ENCODE measurements at regions not wholly inside any gene's neighbourhood (a gene's known extent, or its start where the extent isn't known, plus 50 kb on each side); places are given as distances from the start of the nearest gene placed in this dataset.

GRCh38 chr10:78309536-78310237, 276.0 kb downstream of the RPS24 start:
- TF ChIP-seq POLR2A (IDR thresholded peaks at IDR 0.05): no peak
- TF ChIP-seq CTCF (IDR thresholded peaks at IDR 0.05): no peak
- intact Hi-C loops (cut with DNase I): loop anchor here (10.0 kb wide), 1 partner anchor 885 kb away; no protein-coding TSS in a partner anchor
- Histone ChIP-seq H3K4me3 (replicated peaks in 1 of 3) (no peak overlapping the region), H3K27ac (no peak overlapping the region), H3K36me3 (no peaks in the 10 kb centered on the region), H3K27me3 (no peaks in the 10 kb centered on the region), H3K9me3 (no peaks in the 10 kb centered on the region), H3K4me1 (no peaks in the 10 kb centered on the region)
- WGBS, 2 donors: 92 to 94% methylated on average over 15 of the region's 15 CpGs
- DNase-seq: no peak

- no peak overlapping the region for H3K27ac ChIP-seq
These were observed 276.9 kb downstream of the RPS24 start for GRCh38 chr10:78310481-78311080.

GRCh38 chr10:78312197-78313047, 278.8 kb downstream of the RPS24 start:
- intact Hi-C loops (cut with DNase I): no loop called here
- H3K27ac ChIP-seq: peak overlapping the region in 1 of 3 donors; percentile 1
- H3K27me3 ChIP-seq: no peaks in the 10 kb centered on the region
- no peak overlapping the region for H3K4me3 ChIP-seq (replicated peaks in 1 of 3)
- peaks cover 11% of the 10 kb centered on the region in 2 donors for H3K4me1 ChIP-seq
- no peaks in the 10 kb centered on the region for H3K9me3 ChIP-seq
- TF ChIP-seq CTCF (IDR thresholded peaks at IDR 0.05) (no peak), POLR2A (IDR thresholded peaks at IDR 0.05) (no peak)
- 87 to 93% methylated on average over 9 of the region's 9 CpGs for WGBS, 2 donors
- no peak for DNase-seq
- no peaks in the 10 kb centered on the region for H3K36me3 ChIP-seq

More at GRCh38 chr10:78310481-78311080, 276.9 kb downstream of the RPS24 start:
- intact Hi-C loops (cut with DNase I): no loop called here
- H3K27me3 ChIP-seq: no peaks in the 10 kb centered on the region
- no peak for TF ChIP-seq POLR2A (IDR thresholded peaks at IDR 0.05)
- WGBS, 2 donors: 93% methylated on average over 2 of the region's 2 CpGs
- H3K4me1 ChIP-seq: no peaks in the 10 kb centered on the region
- H3K9me3 ChIP-seq: no peaks in the 10 kb centered on the region
- H3K4me3 ChIP-seq (replicated peaks in 1 of 3): no peak overlapping the region
- no peak for DNase-seq
- H3K36me3 ChIP-seq: no peaks in the 10 kb centered on the region

- WGBS, 2 donors: 79 to 92% methylated on average over 3 of the region's 3 CpGs
- H3K4me3 ChIP-seq (replicated peaks in 1 of 3): no peak overlapping the region
- no peak for DNase-seq
- intact Hi-C loops (cut with DNase I): no loop called here
- TF ChIP-seq POLR2A (IDR thresholded peaks at IDR 0.05): no peak
- no peak for TF ChIP-seq CTCF (IDR thresholded peaks at IDR 0.05)
- H3K4me1 ChIP-seq: peaks cover 11% of the 10 kb centered on the region in 2 donors
- H3K36me3 ChIP-seq: no peaks in the 10 kb centered on the region
- H3K27ac ChIP-seq: peak overlapping the region in 1 of 3 donors; percentile 1
- H3K9me3 ChIP-seq: no peaks in the 10 kb centered on the region
- no peaks in the 10 kb centered on the region for H3K27me3 ChIP-seq
These were observed 279.4 kb downstream of the RPS24 start for GRCh38 chr10:78313048-78313381.

GRCh38 chr10:78313636-78314035, 280.0 kb downstream of the RPS24 start:
- intact Hi-C loops (cut with DNase I): no loop called here
- Histone ChIP-seq H3K9me3 (no peaks in the 10 kb centered on the region), H3K4me1 (peaks cover 11% of the 10 kb centered on the region in 2 donors), H3K27me3 (no peaks in the 10 kb centered on the region), H3K36me3 (no peaks in the 10 kb centered on the region), H3K4me3 (replicated peaks in 1 of 3) (no peak overlapping the region), H3K27ac (no peak overlapping the region)
- TF ChIP-seq CTCF (IDR thresholded peaks at IDR 0.05): no peak
- TF ChIP-seq POLR2A (IDR thresholded peaks at IDR 0.05): no peak
- DNase-seq: no peak
- WGBS, 2 donors: 97 to 98% methylated on average over 3 of the region's 3 CpGs

Measured in thyroid gland (tissue), 4 donors.